ENCODE measurements at regions not wholly inside any gene's neighbourhood (a gene's known extent, or its start where the extent isn't known, plus 50 kb on each side); places are given as distances from the start of the nearest gene placed in this dataset.

DNA sequence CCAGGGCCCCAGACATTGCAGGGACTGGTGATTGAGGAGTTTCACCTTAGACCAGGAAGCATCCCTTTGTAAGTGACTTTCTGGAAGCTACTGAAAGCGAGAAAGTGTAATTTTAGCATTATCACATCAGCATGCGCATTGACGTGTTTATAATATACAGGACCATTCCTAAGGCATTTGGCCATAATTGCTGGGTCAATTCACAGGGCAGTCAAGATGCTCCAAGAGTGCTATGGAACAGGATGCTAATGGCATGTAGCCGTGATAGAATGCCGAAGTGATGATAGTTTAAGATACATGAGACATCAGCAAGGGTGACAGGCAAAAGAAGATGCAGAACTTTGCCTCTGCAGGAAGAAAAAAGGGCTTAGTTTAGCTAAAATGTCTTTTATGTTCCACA, 347.6 kb upstream of the NBEA start:
- ChIA-PET CTCF (no interaction called here), POLR2A (ENCODE audit: low non-redundant PET) (no interaction called here)
- DNase-seq (ENCODE audit: low spot score), result no peak
- no peak for TF ChIP-seq CTCF (conservative IDR thresholded peaks at IDR 0.05; ENCODE audit: low read depth)
- H3K27ac ChIP-seq, result no peak overlapping the region

GRCh38 chr13:34608331-34608730, 333.7 kb upstream of the NBEA start:
- ChIA-PET POLR2A (ENCODE audit: low non-redundant PET) (no interaction called here), CTCF (no interaction called here)
- TF ChIP-seq CTCF (conservative IDR thresholded peaks at IDR 0.05; ENCODE audit: low read depth), result no peak
- no peak for DNase-seq (ENCODE audit: low spot score)
- no peak overlapping the region for H3K27ac ChIP-seq

DNA sequence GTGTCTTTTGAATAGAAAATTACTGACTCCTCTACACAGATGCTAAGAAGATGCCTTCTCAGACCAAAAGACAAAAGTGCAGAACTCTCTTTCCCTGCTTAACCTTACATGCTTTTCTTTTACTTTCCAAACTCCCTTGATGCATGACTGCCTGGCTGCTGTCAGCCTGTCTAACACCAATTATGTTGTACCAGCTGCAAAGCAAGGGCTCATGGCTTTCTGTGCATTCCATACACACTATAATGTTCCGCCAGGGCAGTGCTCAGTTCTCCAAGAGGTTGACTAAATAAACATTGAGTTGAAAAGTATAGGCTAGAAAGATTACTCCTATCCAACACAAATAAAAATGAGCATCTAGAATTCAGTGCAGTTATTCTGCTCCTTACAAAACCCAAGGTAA, 330.4 kb upstream of the NBEA start:
- POLR2A ChIA-PET (ENCODE audit: low non-redundant PET), result no interaction called here
- CTCF ChIA-PET, result no interaction called here
- no peak overlapping the region for H3K27ac ChIP-seq
- TF ChIP-seq CTCF (conservative IDR thresholded peaks at IDR 0.05; ENCODE audit: low read depth), result no peak
- DNase-seq (ENCODE audit: low spot score), result no peak

DNA sequence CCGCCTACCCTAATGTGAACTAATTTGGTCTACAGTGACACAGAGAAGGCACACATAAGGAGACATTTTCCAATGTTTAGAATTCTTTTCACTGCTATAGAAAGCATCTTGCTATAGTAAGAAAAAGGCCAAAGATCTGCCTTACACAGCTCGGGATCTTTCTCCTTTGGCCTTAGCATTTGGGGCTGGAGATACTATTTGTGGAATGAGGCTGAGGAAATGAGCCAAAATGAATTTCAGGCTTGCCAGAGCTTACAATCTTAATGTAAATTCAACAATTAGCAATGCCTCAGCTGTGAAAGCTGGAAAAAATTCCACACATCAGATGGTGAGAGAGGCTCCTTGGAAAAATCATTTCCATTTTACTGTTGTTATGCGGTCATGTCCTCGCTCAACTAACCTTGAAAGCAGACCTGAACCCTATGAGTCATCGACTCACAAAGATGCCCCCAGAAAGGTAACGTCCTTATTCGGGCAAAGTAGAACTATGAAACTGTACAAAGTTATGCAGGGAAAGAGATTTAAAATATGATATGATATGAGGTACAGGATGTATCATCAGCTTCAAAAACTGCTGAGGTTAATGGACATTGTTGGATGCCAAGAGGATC, 324.5 kb upstream of the NBEA start:
- no peak for DNase-seq (ENCODE audit: low spot score)
- no peak for TF ChIP-seq CTCF (conservative IDR thresholded peaks at IDR 0.05; ENCODE audit: low read depth)
- ChIA-PET POLR2A (ENCODE audit: low non-redundant PET) (no interaction called here), CTCF (interaction anchor here (0.6 kb wide), 1 partner anchor 612 kb away, joined by 3 read pairs; no protein-coding TSS in a partner anchor)
- H3K27ac ChIP-seq, result no peak overlapping the region

DNA sequence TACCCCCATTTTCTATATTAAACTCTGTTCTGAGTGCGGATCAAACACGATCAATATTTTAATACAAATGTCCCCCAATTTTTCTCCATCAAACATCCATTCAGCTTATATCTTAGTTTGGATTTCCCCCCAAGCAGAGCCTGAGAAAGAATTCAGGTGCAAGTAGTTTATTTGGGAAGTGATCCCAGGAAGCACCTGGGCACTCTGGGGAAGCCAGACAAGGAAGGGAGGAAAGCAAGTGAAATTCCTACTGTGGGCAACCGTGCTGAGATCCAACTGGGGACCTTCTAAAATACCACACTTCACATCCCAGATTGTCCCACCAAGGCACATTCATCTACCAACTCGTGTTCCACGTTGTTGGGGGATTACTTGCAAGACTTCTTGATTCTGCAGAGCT, 323.4 kb upstream of the NBEA start:
- no peak for DNase-seq (ENCODE audit: low spot score)
- no peak overlapping the region for H3K27ac ChIP-seq
- no peak for TF ChIP-seq CTCF (conservative IDR thresholded peaks at IDR 0.05; ENCODE audit: low read depth)
- POLR2A ChIA-PET (ENCODE audit: low non-redundant PET), result no interaction called here
- CTCF ChIA-PET, result interaction anchor here (0.6 to 0.7 kb wide), 3 partner anchors 30 to 681 kb away, joined by 3 to 5 read pairs (median 3); no protein-coding TSS in a partner anchor

GRCh38 chr13:34619326-34619725, 322.7 kb upstream of the NBEA start:
- no peak for DNase-seq (ENCODE audit: low spot score)
- H3K27ac ChIP-seq, result no peak overlapping the region
- no peak for TF ChIP-seq CTCF (conservative IDR thresholded peaks at IDR 0.05; ENCODE audit: low read depth)
- ChIA-PET CTCF (no interaction called here), POLR2A (ENCODE audit: low non-redundant PET) (no interaction called here)

Measured in RWPE1 (cell line).